NCI-H226 (cell line): ENCODE measurements at regions not wholly inside any gene's neighbourhood (a gene's known extent, or its start where the extent isn't known, plus 50 kb on each side); places are given as distances from the start of the nearest gene placed in this dataset.
A peak's percentile ranks its signal among the peaks of the same experiment; 100 is the strongest.

Experiments
- DNase-seq: peaks from one replicate; pipeline ENCODE4 v3.0.0-alpha.2; 2015

GRCh38 chr20:60485012-60485760 is 527.0 kb downstream of the CDH26 start:
- DNase-seq = no peak

- no peak for DNase-seq
Observed at GRCh38 chr20:60486315-60486714, 528.1 kb downstream of the CDH26 start.

GRCh38 chr20:60486937-60487336 is 528.7 kb downstream of the CDH26 start:
- no peak for DNase-seq

GRCh38 chr20:60490217-60491050 is 532.2 kb downstream of the CDH26 start:
- DNase-seq = no peak

- DNase-seq = no peak
Observed at GRCh38 chr20:60491051-60491581, 532.9 kb downstream of the CDH26 start.

GRCh38 chr20:60494476-60494875 is 536.3 kb downstream of the CDH26 start:
- DNase-seq = no peak

- no peak for DNase-seq
Observed at GRCh38 chr20:60497298-60498035, 539.2 kb downstream of the CDH26 start.

GRCh38 chr20:60500038-60500701 is 541.9 kb downstream of the CDH26 start:
- no peak for DNase-seq

GRCh38 chr20:60501048-60501447 is 542.8 kb downstream of the CDH26 start:
- DNase-seq = no peak

- no peak for DNase-seq
Observed at GRCh38 chr20:60502881-60503280, 544.7 kb downstream of the CDH26 start.

GRCh38 chr20:60505423-60505822 is 547.2 kb downstream of the CDH26 start:
- no peak for DNase-seq

- DNase-seq = no peak
Observed at GRCh38 chr20:60506061-60506460, 547.8 kb downstream of the CDH26 start.

GRCh38 chr20:60507087-60507694 is 549.0 kb downstream of the CDH26 start:
- DNase-seq = no peak

GRCh38 chr20:60509407-60509806 is 551.2 kb downstream of the CDH26 start:
- DNase-seq = no peak

GRCh38 chr20:60510356-60510755 is 552.1 kb downstream of the CDH26 start:
- DNase-seq = no peak

GRCh38 chr20:60512443-60512842 is 554.2 kb downstream of the CDH26 start:
- DNase-seq = peak; percentile 30

- DNase-seq = no peak
Observed at GRCh38 chr20:60513141-60513540, 554.9 kb downstream of the CDH26 start.

- no peak for DNase-seq
Observed at GRCh38 chr20:60516442-60516841, 558.2 kb downstream of the CDH26 start.

GRCh38 chr20:60518022-60518421 is 559.8 kb downstream of the CDH26 start:
- DNase-seq = no peak

GRCh38 chr20:60525397-60525796 is 567.2 kb downstream of the CDH26 start:
- DNase-seq = no peak

GRCh38 chr20:60527656-60528055 is 569.4 kb downstream of the CDH26 start:
- no peak for DNase-seq

GRCh38 chr20:60528141-60528540 is 569.9 kb downstream of the CDH26 start:
- DNase-seq = no peak
